ENCODE measurements at regions not wholly inside any gene's neighbourhood (a gene's known extent, or its start where the extent isn't known, plus 50 kb on each side); places are given as distances from the start of the nearest gene placed in this dataset.

- no peak overlapping the region for H3K27ac ChIP-seq
- H3K4me3 ChIP-seq: no peak overlapping the region
- H3K4me1 ChIP-seq: no peaks in the 10 kb centered on the region
- no peaks in the 10 kb centered on the region for H3K36me3 ChIP-seq
- peaks cover 0 to 57% (median 31%) of the 10 kb centered on the region in 7 donors for H3K27me3 ChIP-seq
- DNase-seq (no peak), ATAC-seq (no peak)
- intact Hi-C loops (cut with DNase I): no loop called here
- no peak for TF ChIP-seq CTCF (IDR thresholded peaks at IDR 0.05)
- H3K9me3 ChIP-seq: no peaks in the 10 kb centered on the region
- WGBS, 2 donors: 81 to 86% methylated on average over 14 of the region's 14 CpGs
Observed at GRCh38 chr14:101464984-101465794, 96.1 kb upstream of the DIO3 start.

- intact Hi-C loops (cut with DNase I): no loop called here
- Histone ChIP-seq H3K4me3 (no peak overlapping the region), H3K27me3 (peaks cover 0 to 49% (median 24%) of the 10 kb centered on the region in 7 donors), H3K9me3 (no peaks in the 10 kb centered on the region), H3K36me3 (no peaks in the 10 kb centered on the region), H3K4me1 (no peaks in the 10 kb centered on the region), H3K27ac (no peak overlapping the region)
- ATAC-seq (no peak), DNase-seq (no peak)
- 78 to 81% methylated on average over 9 of the region's 9 CpGs for WGBS, 2 donors
- TF ChIP-seq CTCF (IDR thresholded peaks at IDR 0.05): no peak
Observed at GRCh38 chr14:101465795-101466448, 95.4 kb upstream of the DIO3 start.

- intact Hi-C loops (cut with DNase I): no loop called here
- H3K4me3 ChIP-seq: no peak overlapping the region
- whole genome bisulfite sequencing, 2 donors: 80 to 86% methylated on average over 17 of the region's 17 CpGs
Observed at GRCh38 chr14:101466456-101467180, 94.7 kb upstream of the DIO3 start.

More at GRCh38 chr14:101466456-101467180, 94.7 kb upstream of the DIO3 start:
- Histone ChIP-seq H3K4me1 (no peaks in the 10 kb centered on the region), H3K9me3 (no peaks in the 10 kb centered on the region), H3K27me3 (peaks cover 0 to 42% (median 17%) of the 10 kb centered on the region in 7 donors), H3K36me3 (no peaks in the 10 kb centered on the region), H3K27ac (no peak overlapping the region)
- no peak for DNase-seq
- no peak for ATAC-seq
- no peak for TF ChIP-seq CTCF (IDR thresholded peaks at IDR 0.05)
